GM19240 (cell line): ENCODE measurements at regions not wholly inside any gene's neighbourhood (a gene's known extent, or its start where the extent isn't known, plus 50 kb on each side); places are given as distances from the start of the nearest gene placed in this dataset.
"Not testable (repeated sequence)": the region's sequence is repeated elsewhere in the genome, so short reads cannot be mapped to it uniquely, and the experiment has no call there.

Experiments used
- DNase-seq: peaks from one replicate; pipeline ENCODE4 v3.0.0; 2011; ENCODE audit warnings: low spot score; ENCODE audit not compliant: insufficient read length

DNA sequence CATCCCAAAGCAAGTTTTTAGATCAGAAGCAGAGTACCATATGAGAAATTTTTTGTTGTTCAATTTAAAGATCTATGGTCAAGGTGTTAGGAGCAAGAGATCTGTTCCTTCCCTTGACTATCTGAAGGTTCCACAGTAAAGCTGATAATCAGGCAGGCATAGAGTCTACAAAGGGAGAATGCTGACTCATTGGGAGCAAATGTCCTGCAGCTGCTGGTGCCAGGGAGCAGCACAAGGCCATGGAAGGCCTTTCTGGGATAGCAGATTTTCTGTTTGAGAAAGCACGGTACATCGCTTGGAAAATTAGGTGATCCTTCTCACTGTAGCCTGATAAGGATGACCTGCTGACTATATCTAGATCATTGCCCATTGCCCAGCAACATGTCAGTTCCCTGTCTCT, 210.1 kb upstream of the C1orf87 start:
- DNase-seq = no peak

DNA sequence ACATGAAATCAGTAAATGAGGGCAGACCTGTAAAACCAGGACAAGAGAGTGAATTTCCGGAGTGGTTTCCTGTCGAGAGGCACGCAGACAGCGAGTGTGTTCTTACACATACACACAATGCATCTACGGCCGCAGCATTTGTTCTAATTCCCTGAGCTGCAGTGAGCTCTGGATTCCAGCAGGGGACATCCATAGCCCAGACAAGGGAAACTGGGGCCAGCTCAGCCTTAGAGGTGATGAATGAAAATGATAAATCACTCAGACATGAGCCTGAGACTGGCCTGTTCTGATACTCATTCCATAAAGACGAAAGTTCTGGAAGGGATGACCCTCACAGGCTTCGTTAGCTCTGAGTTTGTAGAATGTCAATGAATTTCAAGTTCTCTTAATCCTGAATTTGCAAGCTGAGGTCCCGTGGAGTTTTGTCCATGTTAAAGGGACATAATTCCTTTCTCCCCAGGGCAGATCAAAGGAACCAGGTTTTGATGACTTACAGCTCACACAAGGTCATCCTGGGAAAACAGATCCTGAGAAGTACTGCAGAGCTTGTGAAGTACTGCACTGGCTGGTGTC, 207.9 kb upstream of the C1orf87 start:
- DNase-seq = peak; percentile 23

DNA sequence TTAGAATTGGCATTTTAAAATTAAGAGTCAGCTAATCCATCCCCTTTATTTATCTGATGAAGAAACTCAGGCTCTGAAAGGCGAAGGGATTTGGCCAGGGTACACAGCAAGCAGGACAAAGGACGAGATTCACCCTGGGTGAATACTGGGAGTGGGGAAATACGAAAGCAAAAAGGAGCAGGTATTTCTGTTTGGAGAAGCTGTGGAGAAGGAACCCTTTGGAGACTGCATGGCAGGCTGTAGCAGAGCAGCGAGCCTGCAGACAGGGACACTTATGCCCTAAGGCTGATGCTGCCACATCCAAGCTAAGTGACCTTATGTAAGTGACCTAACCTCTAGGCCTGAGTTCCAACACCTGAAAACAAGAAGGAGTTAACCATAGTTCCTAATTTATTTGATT, 207.2 kb upstream of the C1orf87 start:
- no peak for DNase-seq

- no peak for DNase-seq
These were observed 206.7 kb upstream of the C1orf87 start for GRCh38 chr1:60280256-60280655.

DNA sequence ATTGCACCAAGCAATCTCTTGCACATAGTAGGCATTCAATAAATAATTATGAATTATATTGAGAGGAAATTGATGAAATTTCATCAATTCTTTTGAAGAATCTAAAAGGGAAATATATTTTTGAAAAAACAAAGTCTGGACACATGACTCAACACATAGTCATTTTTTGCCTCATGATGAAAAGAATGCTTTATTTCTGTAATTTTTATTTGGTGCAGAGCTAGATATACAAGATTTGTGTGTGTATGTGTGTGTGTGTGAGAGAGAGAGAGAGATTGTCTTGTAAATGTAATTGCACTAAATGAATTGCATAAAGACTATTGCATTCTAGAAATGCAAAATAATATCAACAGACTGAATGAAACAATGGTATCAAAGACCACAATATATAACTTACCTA, 206.2 kb upstream of the C1orf87 start:
- no peak for DNase-seq

DNA sequence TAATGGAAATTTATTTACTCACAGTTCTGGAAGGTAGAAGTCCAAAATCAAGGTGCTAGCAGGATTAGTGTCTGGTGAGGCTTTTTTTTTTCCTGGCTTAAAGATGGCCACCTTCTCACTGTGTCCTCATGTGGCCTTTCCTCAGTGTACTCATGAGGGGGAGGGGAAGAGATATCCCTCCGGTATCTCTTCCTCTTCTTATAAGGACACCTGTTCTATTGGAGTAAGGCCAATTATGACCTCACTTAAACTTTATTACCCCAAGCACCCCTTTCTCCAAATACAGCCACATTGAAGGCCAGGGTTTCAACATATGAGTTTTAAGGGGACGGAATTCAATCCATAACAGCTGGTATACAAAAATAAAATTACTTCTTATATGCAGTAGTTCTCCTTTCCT, 203.7 kb upstream of the C1orf87 start:
- no peak for DNase-seq

DNA sequence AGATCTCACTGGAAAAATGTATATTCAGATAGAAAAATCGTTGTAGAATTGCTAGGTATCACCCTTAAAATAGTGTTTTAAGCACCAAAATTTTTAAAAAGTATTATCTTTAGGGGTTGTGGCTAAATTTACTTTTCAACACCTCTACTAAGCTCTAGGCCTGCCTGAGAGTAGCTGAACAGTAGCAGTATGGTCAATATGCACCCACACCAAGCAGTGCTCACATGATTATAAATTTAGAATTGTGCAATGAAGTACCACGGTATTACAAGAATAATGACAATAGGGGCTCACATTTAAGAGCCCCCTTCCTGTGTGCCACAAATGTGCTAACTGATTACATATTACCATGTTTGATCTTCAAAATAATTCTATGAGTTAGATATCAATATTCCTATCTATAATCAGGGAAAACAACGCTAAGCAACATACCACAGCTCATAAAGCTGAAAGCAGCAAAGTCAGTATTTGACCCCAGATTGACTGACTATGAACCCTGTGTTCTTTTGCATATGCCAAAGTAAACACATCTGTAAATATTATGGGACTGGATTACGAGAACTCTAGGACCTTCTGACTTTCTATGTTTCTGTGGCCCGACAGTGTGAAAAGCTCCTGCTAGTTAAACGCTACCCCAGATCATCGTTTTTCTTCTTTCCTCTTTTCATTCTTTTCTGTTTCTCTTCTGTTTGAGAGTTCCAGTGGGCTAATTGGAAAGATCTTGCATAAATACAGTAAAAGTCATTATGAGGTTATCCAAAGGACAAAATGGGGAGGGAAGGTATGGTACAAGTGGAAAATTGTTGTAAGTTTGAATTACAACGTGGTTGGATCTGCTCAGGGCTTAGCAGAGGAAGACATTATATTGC, 201.1 kb upstream of the C1orf87 start:
- no peak for DNase-seq

DNA sequence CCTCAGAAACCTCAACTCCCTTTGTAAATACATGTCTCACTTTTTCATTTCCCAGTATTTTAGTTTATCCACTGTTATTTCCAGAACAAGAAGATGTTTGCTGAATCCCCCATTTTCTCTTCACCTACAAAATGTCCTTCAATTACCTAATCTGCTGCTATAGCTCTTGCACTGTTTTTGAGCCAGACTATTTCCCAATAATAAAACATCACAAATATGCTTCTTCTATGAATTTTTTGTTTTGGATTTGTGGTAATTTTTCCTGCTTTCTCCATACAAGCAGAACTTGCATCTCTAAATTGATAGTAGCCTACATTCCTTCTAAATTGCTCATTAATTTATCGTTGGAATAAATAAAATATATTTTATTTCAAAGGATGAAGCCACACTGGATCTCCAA, 199.6 kb upstream of the C1orf87 start:
- DNase-seq = no peak

- no peak for DNase-seq
These were observed 197.5 kb upstream of the C1orf87 start for GRCh38 chr1:60271041-60271440.

- no peak for DNase-seq
These were observed 194.9 kb upstream of the C1orf87 start for GRCh38 chr1:60268451-60268850.

DNA sequence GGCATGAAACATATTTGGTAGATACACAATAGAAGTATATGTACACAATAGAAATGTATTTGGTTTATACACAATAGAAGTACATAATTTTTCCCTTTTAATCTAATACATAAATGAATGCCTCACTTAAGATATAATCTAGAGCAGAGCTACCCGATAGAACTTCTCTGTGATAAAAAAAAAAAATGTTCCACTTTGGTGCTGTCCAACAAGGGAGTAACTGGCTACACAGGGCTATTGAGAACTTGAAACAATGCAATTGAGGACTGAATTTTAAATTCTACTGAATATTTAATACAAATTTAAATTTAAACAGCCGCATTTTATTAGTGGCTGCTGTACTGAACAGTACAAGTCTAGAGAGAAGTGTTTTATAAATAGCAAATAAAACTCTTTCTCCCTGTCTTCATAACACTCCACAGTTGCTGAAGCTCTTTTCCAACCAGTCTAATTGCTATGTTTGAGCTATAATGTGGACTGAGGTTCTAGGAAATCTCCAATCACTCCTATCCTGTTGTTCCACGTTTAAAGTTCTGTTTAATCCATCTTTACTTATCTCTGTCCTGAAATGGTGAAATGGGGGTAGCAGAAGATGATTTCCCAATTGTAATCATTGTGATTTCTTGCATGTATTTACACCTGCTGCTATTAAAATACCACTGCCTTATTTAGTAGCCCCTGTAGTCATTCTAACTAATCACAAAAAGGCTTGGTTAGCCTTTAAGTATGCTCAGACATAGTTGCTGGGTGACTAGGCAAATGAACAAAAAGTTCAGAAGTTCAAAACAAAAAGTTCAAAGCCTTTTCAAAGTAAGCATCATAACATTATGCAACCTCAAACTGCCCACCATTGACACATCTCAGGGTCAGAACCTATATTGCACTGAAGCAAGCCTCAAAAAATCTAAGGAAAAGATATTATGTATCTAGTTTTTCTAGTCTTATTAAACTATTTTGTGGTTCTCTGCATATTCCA, 192.3 kb upstream of the C1orf87 start:
- no peak for DNase-seq

DNA sequence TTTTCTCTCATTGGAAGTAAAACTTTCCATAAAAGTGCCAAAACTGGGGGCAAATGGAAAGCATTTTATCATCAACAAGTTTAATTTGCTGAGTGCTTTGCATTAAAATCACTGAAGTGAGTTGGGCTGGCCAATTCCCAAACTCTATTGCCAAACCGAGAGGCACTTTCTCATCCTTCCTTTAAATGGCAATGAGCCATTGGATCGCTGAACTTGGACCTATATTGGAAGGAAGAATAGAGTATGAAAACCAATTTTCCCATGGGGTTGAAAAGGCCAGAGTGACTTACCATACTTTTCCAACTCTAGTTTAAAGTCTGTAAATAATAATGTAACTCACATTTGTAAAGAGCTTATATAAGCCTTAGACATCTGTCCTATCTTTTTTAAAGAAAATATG, 189.1 kb upstream of the C1orf87 start:
- no peak for DNase-seq

GRCh38 chr1:60257531-60257930, 184.0 kb upstream of the C1orf87 start:
- no peak for DNase-seq

DNA sequence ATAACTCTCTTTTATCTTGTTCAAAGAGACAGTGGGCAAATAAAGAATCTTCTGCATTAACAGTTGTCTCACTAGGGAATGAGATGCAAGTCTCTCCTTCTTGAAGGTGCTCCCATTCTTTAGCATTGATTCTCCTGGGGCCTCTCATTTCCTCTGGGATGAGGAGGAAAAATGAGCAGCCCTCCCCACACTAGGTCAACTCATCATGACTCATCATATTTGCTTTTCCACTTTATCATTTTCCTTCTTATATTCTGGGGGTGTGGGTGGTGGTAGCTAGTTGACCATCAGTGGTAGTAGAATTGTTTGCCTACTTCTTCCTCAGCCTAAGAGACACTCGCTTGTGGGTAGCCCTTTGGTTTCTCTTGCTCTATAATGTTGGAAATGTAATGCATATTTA, 182.0 kb upstream of the C1orf87 start:
- no peak for DNase-seq

- DNase-seq = no peak
These were observed 177.9 kb upstream of the C1orf87 start for GRCh38 chr1:60251426-60251825.

DNA sequence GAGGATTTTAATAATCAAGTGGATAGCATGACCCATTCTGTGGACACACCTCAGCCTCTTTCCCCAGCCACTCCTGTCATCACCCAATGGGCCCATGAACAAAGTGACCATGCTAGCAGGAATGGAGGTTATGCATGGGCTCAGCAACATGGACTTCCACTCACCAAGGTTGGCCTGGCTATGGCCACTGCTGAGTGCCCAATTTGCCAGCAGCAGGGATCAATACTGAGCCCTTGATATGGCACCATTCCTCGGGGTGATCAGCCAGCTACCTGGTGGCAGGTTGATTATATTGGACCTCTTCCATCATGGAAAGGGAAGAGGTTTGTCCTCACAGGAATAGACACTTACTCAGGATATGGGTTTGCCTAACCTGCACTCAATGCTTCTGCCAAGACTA, 173.9 kb upstream of the C1orf87 start:
- DNase-seq = not testable (repeated sequence)

GRCh38 chr1:60245324-60245723, 171.8 kb upstream of the C1orf87 start:
- DNase-seq = no peak

GRCh38 chr1:60244906-60245305, 171.3 kb upstream of the C1orf87 start:
- DNase-seq = no peak

GRCh38 chr1:60235275-60235674, 161.7 kb upstream of the C1orf87 start:
- DNase-seq = no peak

- no peak for DNase-seq
These were observed 161.2 kb upstream of the C1orf87 start for GRCh38 chr1:60234776-60235175.

DNA sequence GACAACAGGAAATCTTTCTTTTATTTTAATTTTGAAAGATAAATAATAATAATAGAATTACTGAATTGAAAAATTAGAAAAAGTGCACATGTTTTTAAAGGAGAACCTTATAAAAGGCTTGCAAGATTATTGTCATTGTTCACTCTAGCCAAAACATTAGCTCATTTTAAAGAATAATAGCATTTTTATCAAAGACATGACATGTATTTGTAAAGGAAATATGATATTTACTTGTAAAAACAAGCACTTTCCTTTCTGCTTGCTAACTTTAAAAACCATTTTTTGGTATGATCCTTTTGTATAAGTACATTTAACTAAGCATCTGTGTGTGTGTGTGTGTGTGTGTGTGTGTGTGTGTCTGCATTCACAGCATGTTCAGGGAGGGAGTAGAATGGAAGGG, 156.3 kb upstream of the C1orf87 start:
- no peak for DNase-seq

DNA sequence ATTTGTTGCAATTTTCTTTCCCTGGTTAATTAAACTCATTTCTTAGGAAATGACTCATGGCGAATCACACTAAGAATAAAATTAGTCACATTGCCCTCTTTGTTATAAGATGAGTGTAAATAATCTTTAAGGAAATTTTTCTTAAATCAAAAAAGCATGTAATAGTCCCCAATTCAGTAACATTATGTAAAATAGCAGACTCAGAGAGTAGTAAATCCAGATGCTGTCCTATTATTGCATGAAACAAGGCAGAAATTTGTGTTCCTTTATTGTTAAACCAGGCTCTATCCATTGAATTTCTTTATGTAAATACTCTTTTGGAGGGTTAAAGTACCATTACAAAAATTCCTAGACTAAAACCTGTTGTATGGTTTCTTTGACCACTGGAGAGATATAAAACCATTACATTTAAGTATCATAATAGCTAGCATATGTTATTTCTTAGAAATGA, 154.5 kb upstream of the C1orf87 start:
- DNase-seq = no peak
